Neural progenitor cell (in vitro differentiated cells): ENCODE measurements at regions not wholly inside any gene's neighbourhood (a gene's known extent, or its start where the extent isn't known, plus 50 kb on each side); places are given as distances from the start of the nearest gene placed in this dataset.

Experiments used
- CTCF ChIP-seq: fragments of 200-600 bp; sonication (generic); IDR thresholded peaks from 2 replicates; pipeline ENCODE4 v1.5.1; 2017; ENCODE audit warnings: antibody characterized with exemption, mild to moderate bottlenecking
- EZH2phosphoT487 ChIP-seq: fragments of 200-600 bp; sonication (generic); IDR thresholded peaks from 2 replicates; pipeline ENCODE4 v1.6.1; 2017; ENCODE audit warnings: antibody characterized with exemption

DNA sequence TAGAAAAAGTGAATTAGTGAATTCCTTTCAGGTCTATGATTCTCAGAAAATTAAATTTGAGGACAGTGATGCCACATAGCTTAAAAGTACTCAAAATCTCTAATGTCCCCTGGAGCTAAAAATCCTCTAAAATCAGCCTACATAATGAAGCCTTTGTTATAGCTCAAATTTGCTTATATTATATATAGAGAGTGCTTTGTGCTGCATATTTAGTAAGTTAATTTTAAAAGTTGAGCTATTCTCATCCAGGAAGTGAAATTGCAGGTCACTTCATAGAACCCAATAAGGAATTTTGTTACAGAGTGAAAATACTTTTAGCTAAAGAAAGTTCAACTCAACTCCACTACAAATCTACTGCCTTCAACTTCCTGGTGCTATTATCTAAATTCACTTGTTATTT lies 507.5 kb upstream of the MAP3K7 start:
- TF ChIP-seq CTCF (no peak), EZH2phosphoT487 (no peak)
